ENCODE measurements at regions not wholly inside any gene's neighbourhood (a gene's known extent, or its start where the extent isn't known, plus 50 kb on each side); places are given as distances from the start of the nearest gene placed in this dataset.

GRCh38 chr5:113804943-113805342 lies 291.4 kb downstream of the YTHDC2 start:
- DNase-seq = no peak

GRCh38 chr5:113806250-113806649 lies 292.8 kb downstream of the YTHDC2 start:
- no peak for DNase-seq

- DNase-seq = no peak
These were observed 293.4 kb downstream of the YTHDC2 start for GRCh38 chr5:113806904-113807303.

- no peak for DNase-seq
These were observed 294.0 kb downstream of the YTHDC2 start for GRCh38 chr5:113807427-113807991.

GRCh38 chr5:113808956-113809355 lies 295.5 kb downstream of the YTHDC2 start:
- no peak for DNase-seq

- DNase-seq = no peak
These were observed 296.1 kb downstream of the YTHDC2 start for GRCh38 chr5:113809626-113810025.

GRCh38 chr5:113813466-113813865 lies 300.0 kb downstream of the YTHDC2 start:
- no peak for DNase-seq

GRCh38 chr5:113817683-113818082 lies 304.2 kb downstream of the YTHDC2 start:
- DNase-seq = no peak

GRCh38 chr5:113823696-113824095 lies 310.2 kb downstream of the YTHDC2 start:
- no peak for DNase-seq

GRCh38 chr5:113824307-113824706 lies 310.8 kb downstream of the YTHDC2 start:
- DNase-seq = no peak

- no peak for DNase-seq
These were observed 311.7 kb downstream of the YTHDC2 start for GRCh38 chr5:113825176-113825575.

GRCh38 chr5:113846941-113847340 lies 333.4 kb downstream of the YTHDC2 start:
- DNase-seq = no peak

- DNase-seq = no peak
These were observed 350.9 kb downstream of the YTHDC2 start for GRCh38 chr5:113864437-113864836.

GRCh38 chr5:113866763-113867162 lies 353.3 kb downstream of the YTHDC2 start:
- no peak for DNase-seq

GRCh38 chr5:113869611-113870010 lies 356.1 kb downstream of the YTHDC2 start:
- no peak for DNase-seq

GRCh38 chr5:113871972-113872371 lies 358.5 kb downstream of the YTHDC2 start:
- no peak for DNase-seq

GRCh38 chr5:113875096-113875495 lies 361.6 kb downstream of the YTHDC2 start:
- DNase-seq = no peak

- no peak for DNase-seq
These were observed 378.0 kb downstream of the YTHDC2 start for GRCh38 chr5:113891491-113891890.

GRCh38 chr5:113896789-113897188 lies 383.3 kb downstream of the YTHDC2 start:
- no peak for DNase-seq

GRCh38 chr5:113897748-113898147 lies 384.3 kb downstream of the YTHDC2 start:
- no peak for DNase-seq

- no peak for DNase-seq
These were observed 386.6 kb downstream of the YTHDC2 start for GRCh38 chr5:113900141-113900540.

- no peak for DNase-seq
These were observed 387.3 kb downstream of the YTHDC2 start for GRCh38 chr5:113900816-113901215.

- no peak for DNase-seq
These were observed 388.2 kb downstream of the YTHDC2 start for GRCh38 chr5:113901718-113902117.

- DNase-seq = no peak
These were observed 389.6 kb downstream of the YTHDC2 start for GRCh38 chr5:113902917-113903660.

- no peak for DNase-seq
These were observed 396.3 kb downstream of the YTHDC2 start for GRCh38 chr5:113909782-113910181.
